ENCODE measurements at regions not wholly inside any gene's neighbourhood (a gene's known extent, or its start where the extent isn't known, plus 50 kb on each side); places are given as distances from the start of the nearest gene placed in this dataset.

DNA sequence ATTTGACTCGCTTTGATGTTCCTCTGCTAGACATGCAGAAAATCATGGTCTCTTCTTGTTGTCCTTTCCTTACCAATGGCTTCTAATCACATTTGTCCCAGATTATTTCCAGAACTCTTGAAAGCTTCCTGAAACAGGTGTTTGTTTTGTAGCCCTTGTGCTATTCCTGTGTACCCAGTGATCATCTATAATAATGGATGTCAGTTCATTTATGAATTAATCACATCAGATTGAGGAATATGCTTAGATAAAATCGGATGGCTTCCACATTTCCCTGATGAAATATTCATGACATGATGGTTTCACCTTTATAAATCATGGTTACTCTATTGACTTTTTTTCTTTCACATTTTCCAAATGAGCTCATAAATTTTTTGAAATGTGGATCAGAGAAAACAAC, 359.0 kb upstream of the DMAC1 start:
- TF ChIP-seq, protein P1, sequence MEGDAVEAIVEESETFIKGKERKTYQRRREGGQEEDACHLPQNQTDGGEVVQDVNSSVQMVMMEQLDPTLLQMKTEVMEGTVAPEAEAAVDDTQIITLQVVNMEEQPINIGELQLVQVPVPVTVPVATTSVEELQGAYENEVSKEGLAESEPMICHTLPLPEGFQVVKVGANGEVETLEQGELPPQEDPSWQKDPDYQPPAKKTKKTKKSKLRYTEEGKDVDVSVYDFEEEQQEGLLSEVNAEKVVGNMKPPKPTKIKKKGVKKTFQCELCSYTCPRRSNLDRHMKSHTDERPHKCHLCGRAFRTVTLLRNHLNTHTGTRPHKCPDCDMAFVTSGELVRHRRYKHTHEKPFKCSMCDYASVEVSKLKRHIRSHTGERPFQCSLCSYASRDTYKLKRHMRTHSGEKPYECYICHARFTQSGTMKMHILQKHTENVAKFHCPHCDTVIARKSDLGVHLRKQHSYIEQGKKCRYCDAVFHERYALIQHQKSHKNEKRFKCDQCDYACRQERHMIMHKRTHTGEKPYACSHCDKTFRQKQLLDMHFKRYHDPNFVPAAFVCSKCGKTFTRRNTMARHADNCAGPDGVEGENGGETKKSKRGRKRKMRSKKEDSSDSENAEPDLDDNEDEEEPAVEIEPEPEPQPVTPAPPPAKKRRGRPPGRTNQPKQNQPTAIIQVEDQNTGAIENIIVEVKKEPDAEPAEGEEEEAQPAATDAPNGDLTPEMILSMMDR (IDR thresholded peaks at IDR 0.05; ENCODE audit: insufficient read depth in 1 of 2, low read depth in 1 of 2, low read length in 1 of 2, severe bottlenecking in 1 of 2, unreplicated experiment in 1 of 2), result no peak
- Histone ChIP-seq H3K36me3 (ENCODE audit: control insufficient read depth, insufficient read depth, low read length) (no peaks in the 10 kb centered on the region), H3K4me1 (no peaks in the 10 kb centered on the region), H3K9me3 (no peaks in the 10 kb centered on the region), H3K4me3 (ENCODE audit: low read depth, low read length) (no peak overlapping the region), H3K27me3 (replicated peaks; ENCODE audit: control insufficient read depth, insufficient read depth, low read length) (no peaks in the 10 kb centered on the region)
- H3K4me1 Mint-ChIP-seq (ENCODE audit: low read depth, unreplicated experiment), result no peaks in the 10 kb centered on the region
- DNase-seq, result no peak
- BruUV-seq (replicated peaks), result no TSS peak
- POLR2A ChIA-PET, result no interaction called here
- H3K27ac Mint-ChIP-seq (ENCODE audit: unreplicated experiment), result no peak overlapping the region
- no peak overlapping the region for H3K4me3 Mint-ChIP-seq (ENCODE audit: unreplicated experiment)
- H3K36me3 Mint-ChIP-seq (ENCODE audit: insufficient read depth, unreplicated experiment), result no peaks in the 10 kb centered on the region
- no peaks in the 10 kb centered on the region for H3K9me3 Mint-ChIP-seq (ENCODE audit: unreplicated experiment)
- CTCF ChIA-PET, result no interaction called here
- intact Hi-C loops (cut with micrococcal nuclease; ENCODE audit: unreplicated experiment), result no loop called here
- H3K27me3 Mint-ChIP-seq (ENCODE audit: insufficient read depth, unreplicated experiment), result no peaks in the 10 kb centered on the region

GRCh38 chr9:8157683-8158324, 358.2 kb upstream of the DMAC1 start:
- no TSS peak for BruUV-seq (replicated peaks)
- TF ChIP-seq, protein P1 (IDR thresholded peaks at IDR 0.05; ENCODE audit: insufficient read depth in 1 of 2, low read depth in 1 of 2, low read length in 1 of 2, severe bottlenecking in 1 of 2, unreplicated experiment in 1 of 2), result no peak
- POLR2A ChIA-PET, result no interaction called here
- CTCF ChIA-PET, result no interaction called here
- Mint-ChIP-seq H3K9me3 (ENCODE audit: unreplicated experiment) (no peaks in the 10 kb centered on the region), H3K4me3 (ENCODE audit: unreplicated experiment) (no peak overlapping the region), H3K4me1 (ENCODE audit: low read depth, unreplicated experiment) (no peaks in the 10 kb centered on the region), H3K36me3 (ENCODE audit: insufficient read depth, unreplicated experiment) (no peaks in the 10 kb centered on the region), H3K27me3 (ENCODE audit: insufficient read depth, unreplicated experiment) (no peaks in the 10 kb centered on the region), H3K27ac (ENCODE audit: unreplicated experiment) (no peak overlapping the region)
- Histone ChIP-seq H3K27me3 (replicated peaks; ENCODE audit: control insufficient read depth, insufficient read depth, low read length) (no peaks in the 10 kb centered on the region), H3K4me1 (no peaks in the 10 kb centered on the region), H3K36me3 (ENCODE audit: control insufficient read depth, insufficient read depth, low read length) (no peaks in the 10 kb centered on the region), H3K9me3 (no peaks in the 10 kb centered on the region), H3K4me3 (ENCODE audit: low read depth, low read length) (no peak overlapping the region)
- intact Hi-C loops (cut with micrococcal nuclease; ENCODE audit: unreplicated experiment), result no loop called here
- DNase-seq, result no peak

DNA sequence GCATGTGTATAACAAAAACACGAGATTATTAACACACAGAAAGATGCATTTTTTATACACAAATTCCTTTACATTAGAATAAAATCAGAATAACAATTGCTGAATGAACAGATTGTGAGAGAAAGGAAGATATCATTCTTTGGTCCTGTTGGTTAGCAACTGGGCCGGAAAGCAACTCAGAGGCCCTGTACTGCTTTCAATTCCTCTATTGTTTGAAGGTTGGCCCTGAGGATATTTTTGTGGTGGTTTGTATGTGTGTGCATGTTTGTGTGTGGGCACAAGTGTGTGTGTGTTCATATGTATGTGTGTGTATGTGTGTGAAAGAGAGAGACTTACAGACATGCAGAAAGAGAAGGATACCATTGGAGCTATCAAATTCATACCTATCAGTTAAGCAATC, 356.8 kb upstream of the DMAC1 start:
- no peak for DNase-seq
- TF ChIP-seq, protein P1 (IDR thresholded peaks at IDR 0.05; ENCODE audit: insufficient read depth in 1 of 2, low read depth in 1 of 2, low read length in 1 of 2, severe bottlenecking in 1 of 2, unreplicated experiment in 1 of 2), result no peak
- Mint-ChIP-seq H3K27me3 (ENCODE audit: insufficient read depth, unreplicated experiment) (no peaks in the 10 kb centered on the region), H3K27ac (ENCODE audit: unreplicated experiment) (no peak overlapping the region), H3K9me3 (ENCODE audit: unreplicated experiment) (no peaks in the 10 kb centered on the region), H3K4me1 (ENCODE audit: low read depth, unreplicated experiment) (no peaks in the 10 kb centered on the region), H3K36me3 (ENCODE audit: insufficient read depth, unreplicated experiment) (no peaks in the 10 kb centered on the region), H3K4me3 (ENCODE audit: unreplicated experiment) (no peak overlapping the region)
- H3K36me3 ChIP-seq (ENCODE audit: control insufficient read depth, insufficient read depth, low read length), result no peaks in the 10 kb centered on the region
- H3K4me1 ChIP-seq, result no peaks in the 10 kb centered on the region
- intact Hi-C loops (cut with micrococcal nuclease; ENCODE audit: unreplicated experiment), result no loop called here
- no peak overlapping the region for H3K4me3 ChIP-seq (ENCODE audit: low read depth, low read length)
- ChIA-PET POLR2A (no interaction called here), CTCF (no interaction called here)
- H3K27me3 ChIP-seq (replicated peaks; ENCODE audit: control insufficient read depth, insufficient read depth, low read length), result no peaks in the 10 kb centered on the region
- BruUV-seq (replicated peaks), result no TSS peak
- H3K9me3 ChIP-seq, result no peaks in the 10 kb centered on the region
